ENCODE measurements at regions not wholly inside any gene's neighbourhood (a gene's known extent, or its start where the extent isn't known, plus 50 kb on each side); places are given as distances from the start of the nearest gene placed in this dataset.

GRCh38 chrX:4005281-4005680 is 291.8 kb upstream of the PRKX start:
- TF ChIP-seq, protein P1, sequence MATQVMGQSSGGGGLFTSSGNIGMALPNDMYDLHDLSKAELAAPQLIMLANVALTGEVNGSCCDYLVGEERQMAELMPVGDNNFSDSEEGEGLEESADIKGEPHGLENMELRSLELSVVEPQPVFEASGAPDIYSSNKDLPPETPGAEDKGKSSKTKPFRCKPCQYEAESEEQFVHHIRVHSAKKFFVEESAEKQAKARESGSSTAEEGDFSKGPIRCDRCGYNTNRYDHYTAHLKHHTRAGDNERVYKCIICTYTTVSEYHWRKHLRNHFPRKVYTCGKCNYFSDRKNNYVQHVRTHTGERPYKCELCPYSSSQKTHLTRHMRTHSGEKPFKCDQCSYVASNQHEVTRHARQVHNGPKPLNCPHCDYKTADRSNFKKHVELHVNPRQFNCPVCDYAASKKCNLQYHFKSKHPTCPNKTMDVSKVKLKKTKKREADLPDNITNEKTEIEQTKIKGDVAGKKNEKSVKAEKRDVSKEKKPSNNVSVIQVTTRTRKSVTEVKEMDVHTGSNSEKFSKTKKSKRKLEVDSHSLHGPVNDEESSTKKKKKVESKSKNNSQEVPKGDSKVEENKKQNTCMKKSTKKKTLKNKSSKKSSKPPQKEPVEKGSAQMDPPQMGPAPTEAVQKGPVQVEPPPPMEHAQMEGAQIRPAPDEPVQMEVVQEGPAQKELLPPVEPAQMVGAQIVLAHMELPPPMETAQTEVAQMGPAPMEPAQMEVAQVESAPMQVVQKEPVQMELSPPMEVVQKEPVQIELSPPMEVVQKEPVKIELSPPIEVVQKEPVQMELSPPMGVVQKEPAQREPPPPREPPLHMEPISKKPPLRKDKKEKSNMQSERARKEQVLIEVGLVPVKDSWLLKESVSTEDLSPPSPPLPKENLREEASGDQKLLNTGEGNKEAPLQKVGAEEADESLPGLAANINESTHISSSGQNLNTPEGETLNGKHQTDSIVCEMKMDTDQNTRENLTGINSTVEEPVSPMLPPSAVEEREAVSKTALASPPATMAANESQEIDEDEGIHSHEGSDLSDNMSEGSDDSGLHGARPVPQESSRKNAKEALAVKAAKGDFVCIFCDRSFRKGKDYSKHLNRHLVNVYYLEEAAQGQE (IDR thresholded peaks at IDR 0.05; ENCODE audit: borderline replicate concordance): no peak
- TF ChIP-seq TAF1 (IDR thresholded peaks at IDR 0.05; ENCODE audit: low read depth) (no peak), CTCF (IDR thresholded peaks at IDR 0.05; ENCODE audit: poor library complexity, severe bottlenecking) (no peak), EZH2 (IDR thresholded peaks at IDR 0.05; ENCODE audit: borderline replicate concordance, insufficient read depth, low read length, poor library complexity, severe bottlenecking) (no peak)

Measured in neural cell (in vitro differentiated cells).